GM18861 (cell line): ENCODE measurements at regions not wholly inside any gene's neighbourhood (a gene's known extent, or its start where the extent isn't known, plus 50 kb on each side); places are given as distances from the start of the nearest gene placed in this dataset.

Experiments
- ATAC-seq: cut with Tn5 transposase; IDR thresholded peaks from one replicate; pipeline ENCODE4 v1.9.1; 2021; ENCODE audit not compliant: unreplicated experiment

DNA sequence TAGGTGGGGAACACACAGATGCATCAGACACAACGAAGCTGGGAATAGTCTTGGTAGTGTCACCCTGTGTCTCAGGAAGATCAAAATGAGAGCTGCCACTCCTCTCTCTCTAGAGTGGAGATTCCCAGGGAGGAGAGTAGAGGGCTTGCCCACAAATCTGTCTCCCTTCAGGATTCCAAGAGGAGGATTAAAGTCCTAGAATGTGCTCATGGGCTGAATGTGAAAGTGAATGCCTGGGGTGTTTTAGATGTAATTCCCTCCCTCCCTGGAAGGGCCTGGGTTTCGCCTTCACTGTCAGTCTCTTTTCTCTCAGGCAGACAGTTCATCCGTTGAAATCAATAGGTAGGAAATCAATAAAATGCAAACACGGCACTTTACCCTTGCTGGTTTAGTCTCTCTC, 282.6 kb upstream of the PPARGC1A start:
- no peak for ATAC-seq

DNA sequence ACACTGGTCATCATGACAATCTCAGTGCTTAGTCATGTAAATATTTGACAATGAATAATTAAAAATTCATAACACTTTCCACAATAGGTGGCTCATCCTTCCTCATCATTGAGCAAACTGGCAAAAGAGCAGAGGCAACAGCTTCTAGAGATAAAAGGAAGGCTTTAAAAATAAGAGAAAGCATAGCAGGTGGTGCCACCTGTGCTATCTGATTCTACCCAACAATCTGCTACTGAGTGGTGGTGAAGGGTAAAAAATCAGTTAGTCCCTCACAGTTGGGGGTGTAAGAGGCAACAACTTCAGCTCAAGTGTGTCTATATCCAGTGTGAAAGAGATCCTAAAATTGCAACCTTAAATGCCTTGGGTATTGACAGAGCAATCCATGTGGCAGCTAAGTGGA, 280.1 kb upstream of the PPARGC1A start:
- ATAC-seq = no peak

DNA sequence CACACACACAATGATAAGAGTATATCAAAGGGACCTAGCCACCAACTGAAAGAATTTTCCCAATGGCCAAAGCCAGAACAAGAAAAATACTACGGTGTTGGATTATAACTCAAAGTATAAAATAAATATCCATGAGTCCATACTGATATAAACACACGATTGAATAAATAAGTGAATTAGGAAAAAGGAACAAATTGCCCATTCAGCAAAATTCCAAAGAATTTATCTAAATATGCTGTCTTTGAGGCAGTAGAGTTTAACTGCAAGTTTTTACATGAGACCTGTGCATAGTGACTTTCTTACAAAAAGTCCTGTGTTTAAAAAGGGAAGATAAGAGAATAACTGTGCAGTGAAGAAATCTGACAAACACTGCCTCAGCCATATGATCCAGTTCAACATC, 278.8 kb upstream of the PPARGC1A start:
- no peak for ATAC-seq

DNA sequence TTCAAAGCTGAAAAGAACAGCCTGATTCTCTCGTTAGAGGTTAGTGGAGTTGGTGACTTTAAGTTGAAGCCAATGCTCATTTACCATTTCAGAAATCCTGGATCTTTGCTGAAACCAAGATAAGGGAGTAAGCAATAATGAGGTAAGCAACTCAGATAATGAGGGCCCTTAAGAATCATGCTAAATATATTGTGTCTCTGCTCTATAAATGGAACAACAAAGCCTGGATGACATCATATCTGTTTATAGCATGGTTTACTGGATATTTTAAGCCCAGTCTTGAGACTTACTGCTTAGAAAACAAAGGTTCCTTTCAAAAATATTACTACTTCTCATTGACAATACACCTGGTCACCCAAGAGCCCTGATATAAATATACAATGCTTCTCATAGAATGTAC, 276.7 kb upstream of the PPARGC1A start:
- ATAC-seq = no peak

DNA sequence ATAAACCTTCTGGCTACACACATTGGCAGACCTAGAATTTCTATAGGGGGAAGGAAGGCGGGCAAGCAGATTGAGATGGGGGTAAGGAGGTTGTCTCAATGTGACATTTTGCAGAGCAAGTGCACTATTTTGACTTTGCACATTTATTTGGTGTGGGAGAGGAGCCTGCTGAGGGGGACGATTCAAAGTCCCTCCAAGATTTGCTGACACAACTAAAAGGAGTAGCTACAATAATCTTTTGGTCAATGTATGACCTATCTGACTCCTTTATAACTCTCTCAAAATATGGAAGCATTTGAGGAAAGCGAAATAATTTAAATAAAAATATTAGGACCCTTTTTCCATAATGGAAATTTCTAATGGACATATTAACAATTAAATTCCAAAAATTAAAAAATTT, 274.9 kb upstream of the PPARGC1A start:
- no peak for ATAC-seq

DNA sequence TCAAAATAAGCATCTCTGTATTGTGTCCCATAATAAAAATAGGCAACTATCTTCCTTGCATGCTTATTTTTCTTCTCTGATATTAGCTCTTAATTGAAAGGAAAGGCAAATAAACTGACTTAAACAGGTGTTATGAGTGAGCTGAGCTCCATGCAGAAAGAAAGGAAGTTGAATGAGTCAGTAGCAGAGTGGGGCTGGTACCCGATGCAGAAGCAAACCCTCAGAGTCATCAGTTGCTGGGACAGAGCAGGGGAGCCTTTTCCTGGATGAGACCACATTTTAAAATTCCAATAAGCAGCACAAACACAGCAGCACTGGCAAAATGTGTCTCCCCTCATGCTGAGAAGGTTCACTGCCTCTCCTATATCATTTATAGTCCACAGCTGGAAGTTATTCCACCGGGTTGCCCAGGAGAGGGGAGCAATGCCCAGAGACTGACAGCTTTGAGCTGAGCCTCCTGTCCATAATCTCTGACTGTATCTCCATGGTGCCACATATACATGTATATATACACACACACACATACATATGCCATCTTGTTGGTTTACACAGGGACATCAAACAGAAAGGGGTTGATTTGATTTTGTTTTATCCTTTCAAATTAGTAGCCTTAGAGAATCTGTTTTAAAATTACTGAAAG, 274.3 kb upstream of the PPARGC1A start:
- no peak for ATAC-seq

DNA sequence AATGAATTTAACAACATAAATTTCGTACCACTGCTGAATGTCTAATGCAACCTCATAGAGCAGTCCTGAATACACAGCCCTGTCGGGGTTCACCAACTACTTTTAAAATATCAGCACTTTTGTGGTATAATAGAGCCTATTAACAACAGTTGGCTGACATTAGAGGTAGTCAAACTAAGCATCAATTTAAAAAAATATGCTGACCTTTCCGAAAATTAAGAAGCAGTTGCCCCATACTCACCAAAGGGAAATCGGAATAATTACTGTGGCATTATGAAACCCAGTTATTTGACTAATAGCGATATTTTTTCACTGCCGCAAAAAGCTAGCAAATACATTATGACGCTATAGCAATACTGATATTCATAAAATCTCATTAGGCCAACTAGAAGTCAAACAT, 273.5 kb upstream of the PPARGC1A start:
- ATAC-seq = no peak

DNA sequence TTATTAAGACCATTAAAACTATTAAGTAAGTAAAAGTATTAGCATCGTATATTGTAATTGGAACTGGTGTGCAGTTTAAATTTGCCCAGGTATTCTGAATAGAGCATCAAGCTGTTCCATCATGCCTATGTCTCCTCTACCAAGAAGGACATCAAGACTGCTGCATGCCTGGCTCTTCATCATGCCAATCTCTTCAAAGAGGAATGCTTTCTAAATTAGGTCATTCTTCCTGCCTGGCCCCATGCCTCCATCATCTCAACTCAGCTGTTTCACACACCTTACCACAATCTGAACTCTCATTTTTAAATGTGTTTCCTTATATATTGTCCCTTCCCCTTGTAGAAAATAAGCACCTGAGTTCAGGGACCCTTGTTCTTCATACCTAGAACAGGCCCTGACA, 270.5 kb upstream of the PPARGC1A start:
- no peak for ATAC-seq

DNA sequence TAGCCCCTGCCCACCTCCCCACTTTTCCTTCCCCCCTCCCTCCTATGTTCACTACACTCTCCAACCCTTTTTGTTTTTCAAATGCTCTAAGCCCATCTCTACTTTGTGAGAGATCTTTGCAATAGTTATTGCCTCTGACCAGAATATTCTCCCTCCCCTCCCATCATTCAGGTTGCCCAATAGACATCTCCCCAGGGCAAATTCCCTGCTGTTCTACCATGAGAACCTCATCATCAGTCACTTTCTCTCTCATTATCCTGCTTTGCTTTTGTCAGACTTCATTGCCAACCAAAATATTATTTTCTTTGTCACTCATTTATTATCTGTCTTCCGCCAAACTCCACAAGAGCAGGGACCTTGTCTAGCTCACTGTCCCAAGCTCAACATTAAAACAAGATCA, 268.2 kb upstream of the PPARGC1A start:
- no peak for ATAC-seq

DNA sequence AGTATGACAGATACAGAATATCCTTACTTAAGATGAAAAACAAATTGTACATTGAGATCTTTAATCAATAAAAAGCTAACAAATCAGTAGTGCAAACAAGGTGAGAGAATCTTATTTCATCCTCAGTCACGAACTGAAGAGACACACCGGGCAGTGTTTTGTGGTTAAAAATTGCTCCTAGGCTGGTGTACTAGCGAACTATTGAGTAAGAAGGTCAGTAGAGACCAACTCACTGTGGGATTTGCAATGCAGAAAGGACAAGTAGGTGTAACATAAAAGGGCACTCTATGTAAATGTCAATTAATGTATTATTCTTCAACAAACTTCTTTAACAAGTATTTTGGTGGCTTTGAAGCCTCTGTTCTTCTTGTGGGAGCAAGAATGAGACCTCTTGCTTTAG, 260.2 kb upstream of the PPARGC1A start:
- no peak for ATAC-seq

DNA sequence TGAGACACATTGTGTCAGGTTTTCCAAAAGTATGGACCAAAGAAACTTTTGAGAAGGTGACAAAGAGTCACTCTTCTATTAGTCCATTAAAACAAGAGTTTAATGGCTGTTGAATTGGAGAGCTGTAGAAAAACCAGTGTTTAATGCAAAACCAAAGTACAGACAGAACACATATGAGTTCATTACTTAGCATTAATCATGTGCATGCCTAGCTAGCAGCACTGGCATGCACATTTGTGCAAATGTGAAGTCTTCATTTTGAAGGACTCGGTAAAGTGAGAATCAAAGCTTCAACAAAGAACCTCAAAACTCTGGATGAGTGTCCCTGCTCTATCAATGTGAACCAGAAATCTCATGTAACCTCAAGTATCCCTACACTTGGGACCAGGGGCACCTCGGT, 256.3 kb upstream of the PPARGC1A start:
- no peak for ATAC-seq

DNA sequence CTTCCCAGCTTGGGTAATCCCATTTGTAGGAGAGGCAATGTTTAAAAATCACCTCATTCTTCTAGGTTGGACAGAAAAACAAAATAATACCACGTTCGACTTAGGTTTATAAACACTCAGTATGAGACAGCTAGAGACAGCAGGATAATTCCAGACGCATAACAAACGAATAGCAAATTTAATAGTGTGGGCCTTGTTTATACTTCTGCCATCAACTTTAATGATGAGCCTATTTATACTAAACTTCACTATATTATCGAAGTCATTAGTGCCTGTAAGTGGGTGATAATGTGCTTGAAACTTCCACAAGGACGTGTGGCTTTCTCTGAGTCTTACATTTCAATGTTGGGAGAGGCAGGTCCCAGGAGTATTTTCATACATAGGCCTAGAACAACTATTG, 255.7 kb upstream of the PPARGC1A start:
- ATAC-seq = no peak

DNA sequence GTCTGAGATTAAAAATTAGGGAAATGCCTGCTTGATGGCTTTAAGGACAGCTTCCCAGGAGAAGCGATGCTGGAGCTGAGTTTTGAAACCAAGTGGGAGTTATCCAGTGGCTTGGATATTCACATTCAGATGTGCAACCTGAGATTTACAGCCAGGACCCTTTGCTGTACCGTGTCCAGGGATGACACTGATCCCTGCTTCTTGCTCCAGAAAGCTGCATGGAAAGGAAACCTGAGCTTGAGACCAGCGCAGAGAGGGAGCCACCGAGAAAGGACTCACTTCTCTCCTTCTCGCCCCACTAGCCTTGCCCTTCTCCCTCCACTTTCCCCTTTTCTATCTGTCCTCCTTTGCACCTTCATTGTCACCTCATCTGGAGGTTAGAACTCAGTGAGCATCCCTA, 254.5 kb upstream of the PPARGC1A start:
- no peak for ATAC-seq

DNA sequence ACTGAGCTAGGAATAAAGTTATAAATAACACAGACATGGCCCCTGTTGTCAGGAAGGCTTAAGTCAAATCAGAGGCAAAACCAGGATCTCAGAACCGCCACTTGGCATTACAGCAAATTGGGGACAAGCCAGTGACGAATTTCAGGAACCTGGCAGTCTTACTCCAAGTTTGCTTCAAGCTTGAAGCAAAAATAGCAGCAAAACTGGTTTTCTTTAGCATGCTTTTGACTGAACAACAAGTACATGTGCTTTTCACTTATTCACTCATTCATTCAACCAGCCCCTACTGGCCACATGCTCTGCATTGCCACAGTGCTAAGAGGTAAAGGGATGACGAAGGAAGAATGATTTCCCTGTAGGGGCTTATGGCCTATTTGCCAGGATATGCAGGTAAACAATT, 253.9 kb upstream of the PPARGC1A start:
- ATAC-seq = no peak

DNA sequence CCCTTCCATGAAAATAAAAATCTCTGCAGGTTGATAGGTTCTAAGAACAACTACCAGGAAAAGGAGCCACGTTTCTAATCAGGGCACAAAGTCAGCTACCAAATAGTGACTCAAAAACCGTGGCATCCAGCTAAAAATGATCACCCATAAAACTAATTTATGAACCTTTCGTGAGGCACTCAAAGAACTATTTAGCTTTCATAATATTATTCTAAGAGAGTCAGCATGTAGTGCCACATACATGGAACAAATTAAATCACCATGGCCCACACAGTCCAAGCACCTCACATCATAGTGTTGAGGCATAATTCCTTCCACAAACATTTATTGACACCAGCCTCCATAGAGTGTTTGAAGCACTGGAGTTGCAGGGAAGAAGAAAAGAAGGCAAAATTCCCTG, 252.0 kb upstream of the PPARGC1A start:
- no peak for ATAC-seq

DNA sequence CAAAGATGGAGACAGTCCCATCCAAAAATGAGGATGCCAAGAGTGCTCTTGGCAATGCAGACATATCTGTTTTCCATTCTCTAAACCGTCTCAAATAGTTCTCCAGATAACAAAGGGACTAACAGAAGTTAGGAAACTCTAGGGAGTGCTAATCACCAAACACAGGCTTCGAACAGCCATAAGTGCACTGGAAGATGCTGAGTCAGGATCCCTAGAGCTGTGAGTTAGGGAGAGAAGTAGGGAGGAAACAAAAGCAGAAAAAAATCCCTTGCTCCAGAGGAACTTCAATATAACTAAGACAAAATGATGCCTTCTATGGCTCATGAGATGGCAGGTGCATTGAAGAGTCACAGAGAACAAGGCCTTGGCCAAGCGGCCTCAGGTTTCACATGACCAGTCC, 251.0 kb upstream of the PPARGC1A start:
- ATAC-seq = no peak

DNA sequence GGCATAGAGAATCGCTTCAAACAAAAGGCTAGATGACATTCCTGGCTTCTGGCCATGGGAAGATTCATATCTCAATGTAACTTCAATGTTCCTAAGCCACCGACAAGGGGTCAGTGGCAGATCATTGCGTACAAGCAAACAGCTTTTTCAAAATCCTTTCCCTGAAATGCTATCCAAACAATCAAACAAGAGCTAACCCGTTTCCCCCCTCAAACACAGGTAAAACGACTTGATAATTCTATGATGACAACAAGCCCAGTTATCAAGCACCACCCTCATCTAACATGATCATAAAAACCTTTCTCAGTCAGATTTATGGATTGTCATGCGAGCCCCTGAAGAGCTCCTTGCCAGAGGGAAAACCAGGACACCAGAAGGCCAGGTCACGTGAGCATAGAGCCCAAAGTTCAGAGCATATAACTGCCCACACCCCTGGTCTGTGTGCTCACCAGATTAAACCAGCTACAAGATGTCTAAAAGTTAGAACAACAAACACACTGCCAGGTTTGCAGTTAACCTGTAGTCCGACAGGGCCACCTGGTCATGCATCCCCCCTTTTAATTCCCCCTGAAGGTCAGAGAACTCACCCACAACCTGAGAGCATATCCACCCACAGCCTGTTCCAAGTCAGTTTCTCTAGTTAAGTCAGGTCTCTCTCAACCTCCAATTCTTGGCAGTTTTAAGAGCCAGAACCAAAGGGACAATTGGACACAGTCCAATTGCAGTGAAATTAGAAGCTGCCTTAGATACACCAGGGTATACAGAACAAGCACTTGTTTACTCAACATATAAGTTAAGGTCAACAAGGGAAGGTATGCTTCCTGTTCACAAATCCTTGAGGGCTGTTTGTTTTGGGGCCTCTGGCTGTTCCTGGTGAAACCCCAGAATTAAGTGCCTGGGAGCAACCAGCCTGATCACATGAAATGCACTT, 248.1 kb upstream of the PPARGC1A start:
- no peak for ATAC-seq

DNA sequence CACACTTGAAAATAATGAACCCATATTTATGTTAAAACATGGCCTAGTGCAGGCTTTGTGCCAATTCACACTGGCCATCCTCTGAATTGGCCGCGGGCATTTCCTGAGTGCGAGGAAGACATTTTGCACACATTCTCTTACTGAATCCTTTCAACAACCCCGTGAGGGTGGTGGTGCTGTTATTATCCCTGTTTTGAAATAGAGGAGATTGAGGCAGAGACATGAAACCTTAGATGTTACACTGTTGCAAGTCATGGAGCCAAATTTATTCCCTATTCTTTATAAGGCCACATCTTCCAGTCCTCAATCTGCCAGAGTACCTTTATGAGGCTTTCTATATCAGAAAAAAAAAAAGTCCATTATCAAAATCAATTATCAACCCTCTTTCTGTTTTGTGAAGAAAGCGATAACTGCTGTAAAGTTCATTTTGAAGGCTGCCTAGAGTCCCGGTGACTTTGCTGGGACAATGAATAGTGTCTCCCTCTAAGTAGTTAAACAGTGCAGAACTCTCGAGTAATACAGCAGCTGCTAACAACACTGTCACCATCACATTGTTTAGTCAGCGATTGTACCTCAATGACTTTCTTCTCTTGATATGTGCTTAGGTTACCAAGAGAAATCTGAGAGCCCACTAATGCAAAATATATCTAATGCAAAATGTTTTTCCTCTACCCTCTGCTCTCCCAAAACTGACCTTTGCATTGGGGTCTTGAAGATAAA, 242.3 kb upstream of the PPARGC1A start:
- no peak for ATAC-seq

DNA sequence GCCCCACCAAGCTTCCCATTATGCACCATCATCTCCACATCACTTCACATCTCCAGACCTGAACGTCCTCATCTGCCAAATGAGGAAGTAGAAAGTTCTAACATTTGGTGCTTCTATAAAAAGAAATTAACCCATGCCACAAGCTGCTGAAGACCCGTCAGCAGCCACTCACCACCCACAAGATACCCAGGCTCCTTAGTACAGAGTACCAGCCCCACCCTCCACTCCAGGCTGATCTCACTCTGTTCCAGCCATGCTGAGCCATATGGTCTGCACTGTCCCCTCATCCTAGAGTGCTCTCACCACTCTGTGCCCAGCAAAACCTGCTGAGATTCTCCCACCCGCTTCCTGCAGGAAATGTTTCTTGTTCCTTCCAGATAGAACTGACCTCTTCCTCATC, 240.8 kb upstream of the PPARGC1A start:
- no peak for ATAC-seq

DNA sequence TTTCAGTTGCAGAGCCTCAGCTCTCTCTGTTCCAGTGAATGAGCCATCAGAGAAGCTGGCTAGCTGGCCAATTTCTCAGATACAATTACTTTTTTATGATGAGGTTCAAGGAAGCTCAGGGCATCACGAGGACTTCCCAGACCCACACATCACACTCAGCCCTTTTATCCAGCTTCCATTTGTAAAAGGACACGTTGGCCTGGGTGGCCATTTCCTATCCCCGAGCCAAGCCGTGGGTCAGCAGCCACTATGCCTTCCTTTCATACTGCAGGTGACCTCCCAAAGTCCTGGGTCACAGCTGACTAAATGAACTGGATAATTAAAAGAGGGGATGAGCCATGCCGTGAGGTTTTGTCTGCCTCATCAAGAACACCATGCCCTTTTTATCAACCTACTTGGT, 236.9 kb upstream of the PPARGC1A start:
- ATAC-seq = no peak

DNA sequence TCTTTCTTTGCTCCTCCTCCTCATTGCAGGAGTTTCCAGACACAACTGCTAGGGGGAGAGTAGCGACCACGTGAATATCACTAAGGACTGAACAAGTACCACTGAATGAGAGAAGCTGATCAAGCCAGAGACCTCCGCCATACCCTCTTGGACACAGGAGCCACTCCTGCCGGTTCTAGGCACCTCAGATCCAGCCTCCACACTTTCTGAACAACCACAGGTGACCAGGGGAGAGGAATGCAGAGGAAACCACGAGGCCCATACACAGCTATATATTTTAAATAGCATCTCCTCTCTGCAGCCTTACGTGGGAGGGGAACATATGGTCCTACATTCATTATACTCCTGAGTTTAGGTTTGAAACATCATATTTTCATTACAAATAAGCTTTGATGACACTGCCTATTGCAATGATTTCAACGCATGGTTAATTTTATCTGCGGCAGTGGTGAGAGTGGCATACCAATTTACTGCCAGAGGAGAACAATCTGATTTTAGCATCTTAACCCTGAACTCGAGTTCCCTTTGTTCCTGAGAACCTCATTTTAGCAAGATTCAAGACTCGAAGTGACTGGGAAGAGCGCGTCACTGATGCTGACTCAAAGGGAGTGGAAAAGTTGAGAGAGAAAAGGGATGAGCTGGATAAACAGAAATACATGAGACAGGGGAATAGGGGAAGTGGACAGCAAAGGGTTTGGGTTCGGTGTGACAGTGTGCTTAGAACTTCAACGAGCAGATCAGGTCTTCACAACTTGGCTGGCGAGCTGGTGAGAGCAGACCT, 231.7 kb upstream of the PPARGC1A start:
- no peak for ATAC-seq
